Neural cell (in vitro differentiated cells): ENCODE measurements at regions not wholly inside any gene's neighbourhood (a gene's known extent, or its start where the extent isn't known, plus 50 kb on each side); places are given as distances from the start of the nearest gene placed in this dataset.

Source experiments
- H2AFZ ChIP-seq: fragments of 200-600, 300-800 bp; sonication (generic), shearing (Covaris generic); 2 replicates; pipeline ENCODE4 v1.6.0; 2014; ENCODE audit warnings: low read depth, mild to moderate bottlenecking, antibody characterized with exemption, low read length, moderate library complexity
- H3F3A ChIP-seq: fragments of 200-600 bp; shearing (Covaris generic); 2 replicates; pipeline ENCODE4 v1.6.1; 2016; ENCODE audit warnings: mild to moderate bottlenecking, moderate library complexity, mixed read lengths, antibody characterized with exemption, low read length; ENCODE audit not compliant: insufficient read depth, poor library complexity, severe bottlenecking
- H3K27ac ChIP-seq: fragments of 200-600, 300-800 bp; sonication (generic), shearing (Covaris generic); 2 replicates; pipeline ENCODE4 v1.5.1; 2014; ENCODE audit warnings: mild to moderate bottlenecking, low read length, moderate library complexity
- H3K27me3 ChIP-seq: fragments of 300-800, 200-600 bp; sonication (generic), shearing (Covaris generic); 2 replicates; pipeline ENCODE4 v1.6.0; 2014; ENCODE audit warnings: mild to moderate bottlenecking, low read depth, low read length, moderate library complexity; ENCODE audit not compliant: insufficient read depth
- H3K36me3 ChIP-seq: fragments of 300-800, 200-600 bp; sonication (generic), shearing (Covaris generic); 2 replicates; pipeline ENCODE4 v1.5.1; 2014; ENCODE audit warnings: mild to moderate bottlenecking, antibody characterized with exemption, low read length, moderate library complexity; ENCODE audit not compliant: insufficient read depth
- H3K4me2 ChIP-seq: fragments of 300-800, 200-600 bp; sonication (generic), shearing (Covaris generic); 2 replicates; pipeline ENCODE4 v1.6.0; 2014; ENCODE audit warnings: mild to moderate bottlenecking, low read length
- H3K4me3 ChIP-seq: fragments of 300-800, 200-600 bp; sonication (generic), shearing (Covaris generic); 2 replicates; pipeline ENCODE4 v1.5.1; 2014; ENCODE audit warnings: mild to moderate bottlenecking, low read length, moderate library complexity
- H3K79me2 ChIP-seq: fragments of 200-600 bp; shearing (Covaris generic); replicated peaks from 2 replicates; pipeline ENCODE4 v1.6.0; 2014; ENCODE audit warnings: mild to moderate bottlenecking, low read length, moderate library complexity; ENCODE audit not compliant: insufficient read depth
- H3K9ac ChIP-seq: fragments of 300-800, 200-600 bp; sonication (generic), shearing (Covaris generic); 2 replicates; pipeline ENCODE4 v1.6.1; 2016; ENCODE audit warnings: mild to moderate bottlenecking, low read length, mixed read lengths
- H3K9me2 ChIP-seq: fragments of 200-600 bp; shearing (Covaris generic); 2 replicates; pipeline ENCODE4 v1.6.1; 2016; ENCODE audit warnings: mild to moderate bottlenecking, low read length, mixed read lengths; ENCODE audit not compliant: insufficient read depth
- H3K9me3 ChIP-seq: fragments of 200-600, 300-800 bp; sonication (generic), shearing (Covaris generic); 2 replicates; pipeline ENCODE4 v1.6.1; 2016; ENCODE audit warnings: mild to moderate bottlenecking, mixed run types, low read length, moderate library complexity, mixed read lengths
- H4K20me1 ChIP-seq: fragments of 200-600 bp; shearing (Covaris generic); 2 replicates; pipeline ENCODE4 v1.6.1; 2016; ENCODE audit warnings: mild to moderate bottlenecking, mixed run types; ENCODE audit not compliant: insufficient read depth
- CTCF ChIP-seq: fragments of 450-650 bp; IDR thresholded peaks from 2 replicates; pipeline ENCODE4 v1.5.1; 2014; ENCODE audit warnings: antibody characterized with exemption, mild to moderate bottlenecking, moderate library complexity; ENCODE audit not compliant: poor library complexity, severe bottlenecking
- EP300 ChIP-seq: fragments of 450-650 bp; conservative IDR thresholded peaks from 2 replicates; pipeline ENCODE4 v1.6.1; 2014; ENCODE audit warnings: antibody characterized with exemption, mild to moderate bottlenecking, moderate library complexity; ENCODE audit not compliant: poor library complexity, severe bottlenecking
- EZH2 ChIP-seq: fragments of 200-600, 300-800 bp; shearing (Covaris generic), sonication (generic); IDR thresholded peaks from 2 replicates; pipeline ENCODE4 v1.6.1; 2014; ENCODE audit warnings: antibody characterized with exemption, low read length, borderline replicate concordance, mild to moderate bottlenecking; ENCODE audit not compliant: insufficient read depth, poor library complexity, severe bottlenecking
- POLR2AphosphoS5 ChIP-seq: IDR thresholded peaks from 2 replicates; pipeline ENCODE4 v1.6.1; 2012
- RAD21 ChIP-seq: fragments of 450-650 bp; conservative IDR thresholded peaks from 2 replicates; pipeline ENCODE4 v1.6.1; 2014; ENCODE audit warnings: antibody characterized with exemption, mild to moderate bottlenecking, moderate library complexity
- SMC3 ChIP-seq: fragments of 450-650 bp; conservative IDR thresholded peaks from 2 replicates; pipeline ENCODE4 v1.6.1; 2014; ENCODE audit warnings: antibody characterized with exemption, mild to moderate bottlenecking, moderate library complexity; ENCODE audit not compliant: poor library complexity
- TAF1 ChIP-seq: IDR thresholded peaks from 2 replicates; pipeline ENCODE4 v1.6.1; 2012; ENCODE audit warnings: low read depth
- TF ChIP-seq, protein P1 (sequence below): IDR thresholded peaks from 2 replicates; pipeline ENCODE4 v1.6.1; 2012; ENCODE audit warnings: borderline replicate concordance

- Histone ChIP-seq H3K9ac (no peak overlapping the region), H3K9me3 (peaks cover 4% of the 10 kb centered on the region), H4K20me1 (no peaks in the 10 kb centered on the region), H3K36me3 (no peaks in the 10 kb centered on the region), H3K27me3 (no peaks in the 10 kb centered on the region), H3K9me2 (no peaks in the 10 kb centered on the region), H3K27ac (no peak overlapping the region), H3F3A (no peaks in the 10 kb centered on the region), H3K4me2 (no peak overlapping the region), H3K4me3 (no peak overlapping the region), H3K79me2 (no peaks in the 10 kb centered on the region), H2AFZ (no peak overlapping the region)
- no peak for TF ChIP-seq CTCF
- TF ChIP-seq, protein P1, sequence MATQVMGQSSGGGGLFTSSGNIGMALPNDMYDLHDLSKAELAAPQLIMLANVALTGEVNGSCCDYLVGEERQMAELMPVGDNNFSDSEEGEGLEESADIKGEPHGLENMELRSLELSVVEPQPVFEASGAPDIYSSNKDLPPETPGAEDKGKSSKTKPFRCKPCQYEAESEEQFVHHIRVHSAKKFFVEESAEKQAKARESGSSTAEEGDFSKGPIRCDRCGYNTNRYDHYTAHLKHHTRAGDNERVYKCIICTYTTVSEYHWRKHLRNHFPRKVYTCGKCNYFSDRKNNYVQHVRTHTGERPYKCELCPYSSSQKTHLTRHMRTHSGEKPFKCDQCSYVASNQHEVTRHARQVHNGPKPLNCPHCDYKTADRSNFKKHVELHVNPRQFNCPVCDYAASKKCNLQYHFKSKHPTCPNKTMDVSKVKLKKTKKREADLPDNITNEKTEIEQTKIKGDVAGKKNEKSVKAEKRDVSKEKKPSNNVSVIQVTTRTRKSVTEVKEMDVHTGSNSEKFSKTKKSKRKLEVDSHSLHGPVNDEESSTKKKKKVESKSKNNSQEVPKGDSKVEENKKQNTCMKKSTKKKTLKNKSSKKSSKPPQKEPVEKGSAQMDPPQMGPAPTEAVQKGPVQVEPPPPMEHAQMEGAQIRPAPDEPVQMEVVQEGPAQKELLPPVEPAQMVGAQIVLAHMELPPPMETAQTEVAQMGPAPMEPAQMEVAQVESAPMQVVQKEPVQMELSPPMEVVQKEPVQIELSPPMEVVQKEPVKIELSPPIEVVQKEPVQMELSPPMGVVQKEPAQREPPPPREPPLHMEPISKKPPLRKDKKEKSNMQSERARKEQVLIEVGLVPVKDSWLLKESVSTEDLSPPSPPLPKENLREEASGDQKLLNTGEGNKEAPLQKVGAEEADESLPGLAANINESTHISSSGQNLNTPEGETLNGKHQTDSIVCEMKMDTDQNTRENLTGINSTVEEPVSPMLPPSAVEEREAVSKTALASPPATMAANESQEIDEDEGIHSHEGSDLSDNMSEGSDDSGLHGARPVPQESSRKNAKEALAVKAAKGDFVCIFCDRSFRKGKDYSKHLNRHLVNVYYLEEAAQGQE: no peak
- TF ChIP-seq RAD21: no peak
- no peak for TF ChIP-seq SMC3
- TF ChIP-seq EZH2: no peak
- no peak for TF ChIP-seq POLR2AphosphoS5
Measured at GRCh38 chr19:31840371-31840770, 491.1 kb upstream of the TSHZ3 start.

DNA sequence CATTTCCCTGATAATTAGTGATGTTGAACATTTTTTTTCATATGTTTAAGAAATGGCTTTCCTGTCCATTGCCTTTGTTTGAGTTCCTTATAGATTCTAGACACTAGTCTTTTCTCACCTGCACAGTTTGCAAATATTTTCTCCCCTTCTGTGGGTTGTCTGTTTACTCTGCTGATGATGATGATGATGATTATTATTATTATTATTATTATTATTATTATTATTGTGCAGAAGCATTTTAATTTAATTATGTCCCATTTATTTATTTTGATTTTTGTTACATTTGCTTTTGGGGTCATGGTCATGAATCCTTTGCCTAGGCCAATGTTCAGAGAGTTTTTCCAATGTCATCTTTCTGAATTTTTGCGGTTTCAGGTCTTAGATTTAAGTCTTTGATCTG, 492.5 kb upstream of the TSHZ3 start:
- Histone ChIP-seq H3K27ac (no peak overlapping the region), H3K9ac (no peak overlapping the region), H3K36me3 (no peaks in the 10 kb centered on the region)

More for the DNA sequence above, 492.5 kb upstream of the TSHZ3 start:
- Histone ChIP-seq H2AFZ (no peak overlapping the region), H3K9me3 (peaks cover 4% of the 10 kb centered on the region), H3K27me3 (no peaks in the 10 kb centered on the region), H3K4me2 (no peak overlapping the region), H3K4me3 (no peak overlapping the region), H3K79me2 (no peaks in the 10 kb centered on the region), H3F3A (no peaks in the 10 kb centered on the region), H4K20me1 (no peaks in the 10 kb centered on the region), H3K9me2 (no peaks in the 10 kb centered on the region)
- TF ChIP-seq POLR2AphosphoS5: no peak
- TF ChIP-seq, protein P1: no peak
- TF ChIP-seq TAF1: no peak
- no peak for TF ChIP-seq EZH2
- no peak for TF ChIP-seq CTCF
- no peak for TF ChIP-seq EP300
- no peak for TF ChIP-seq SMC3
